Tibial artery (tissue), 4 donors: ENCODE measurements at regions not wholly inside any gene's neighbourhood (a gene's known extent, or its start where the extent isn't known, plus 50 kb on each side); places are given as distances from the start of the nearest gene placed in this dataset.
"Not testable (repeated sequence)": the region's sequence is repeated elsewhere in the genome, so short reads cannot be mapped to it uniquely, and the experiment has no call there.

ENCODE experiments used
- DNase-seq, 2 donors: peaks; one replicate each; pipeline ENCODE4 v3.0.0-alpha.2; 2019
- H3K27ac ChIP-seq, 2 donors: fragments of 200-600 bp; sonication (generic) in 1 of 2; 1 replicate in 1 of 2; 2 replicates in 1 of 2; pipeline ENCODE4 v1.5.1; 2018 to 2019; ENCODE audit warnings: mild to moderate bottlenecking in 1 of 2
- H3K27me3 ChIP-seq, 2 donors: fragments of 200-600 bp; sonication (generic) in 1 of 2; one replicate each; pipeline versions ENCODE4 v1.5.1 to v1.6.0; 2016 to 2019
- H3K36me3 ChIP-seq, 3 donors: fragments of 200-600 bp; sonication (generic) in 2 of 3; one replicate each; pipeline ENCODE4 v1.5.1; 2016 to 2019; ENCODE audit warnings: mild to moderate bottlenecking in 2 of 3
- H3K4me1 ChIP-seq, 4 donors: fragments of 200-600 bp; sonication (generic) in 2 of 4; 1 replicate in 3 of 4; 2 replicates in 1 of 4; pipeline ENCODE4 v1.5.1; 2016 to 2019
- H3K4me3 ChIP-seq, 2 donors: fragments of 200-600 bp; sonication (generic) in 1 of 2; 1 replicate in 1 of 2; 2 replicates in 1 of 2; pipeline ENCODE4 v1.5.1; 2018 to 2019; ENCODE audit warnings: mild to moderate bottlenecking in 2 of 2
- H3K9me3 ChIP-seq, 3 donors: fragments of 200-600 bp; sonication (generic) in 1 of 3; one replicate each; pipeline ENCODE4 v1.5.1; 2016 to 2019
- CTCF ChIP-seq, 2 experiments: fragments of 200-600 bp in 1 of 2; fragments of 450-650 bp in 1 of 2; IDR thresholded peaks; one replicate each; pipeline ENCODE4 v1.5.1; 2017 to 2019; ENCODE audit warnings: antibody characterized with exemption in 2 of 2, mild to moderate bottlenecking in 1 of 2, moderate library complexity in 1 of 2
- intact Hi-C: fragments of 100-400 bp; cut with DNase I; formaldehyde crosslinking; loops from one replicate; pipeline ENCODE4 v1.15.0; 2023; ENCODE audit warnings: low total_unique reads

DNA sequence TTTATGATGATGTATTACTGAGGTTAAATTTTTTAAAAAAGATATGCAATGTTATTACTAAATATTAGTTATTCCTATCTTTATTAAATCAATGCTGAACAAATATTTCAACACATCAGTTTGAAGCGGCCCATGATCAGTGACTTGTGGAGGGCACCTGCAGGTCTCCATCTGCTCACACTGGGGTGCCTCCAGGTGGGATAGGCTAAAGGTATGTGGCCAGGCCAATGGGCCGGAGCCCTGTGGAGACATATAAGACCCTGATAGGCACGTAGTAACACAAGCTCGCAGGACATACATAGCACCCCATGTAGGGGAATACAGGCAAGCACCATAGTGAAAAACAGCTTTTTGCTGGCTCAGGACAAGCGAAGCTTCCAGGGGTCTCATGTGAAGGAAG lies 469.8 kb downstream of the ZNF536 start:
- Histone ChIP-seq H3K4me3 (no peak overlapping the region), H3K27me3 (no peaks in the 10 kb centered on the region), H3K4me1 (no peaks in the 10 kb centered on the region), H3K9me3 (no peaks in the 10 kb centered on the region), H3K27ac (no peak overlapping the region), H3K36me3 (no peaks in the 10 kb centered on the region)
- DNase-seq = no peak
- TF ChIP-seq CTCF (IDR thresholded peaks at IDR 0.05) = no peak
- intact Hi-C loops = no loop called here

DNA sequence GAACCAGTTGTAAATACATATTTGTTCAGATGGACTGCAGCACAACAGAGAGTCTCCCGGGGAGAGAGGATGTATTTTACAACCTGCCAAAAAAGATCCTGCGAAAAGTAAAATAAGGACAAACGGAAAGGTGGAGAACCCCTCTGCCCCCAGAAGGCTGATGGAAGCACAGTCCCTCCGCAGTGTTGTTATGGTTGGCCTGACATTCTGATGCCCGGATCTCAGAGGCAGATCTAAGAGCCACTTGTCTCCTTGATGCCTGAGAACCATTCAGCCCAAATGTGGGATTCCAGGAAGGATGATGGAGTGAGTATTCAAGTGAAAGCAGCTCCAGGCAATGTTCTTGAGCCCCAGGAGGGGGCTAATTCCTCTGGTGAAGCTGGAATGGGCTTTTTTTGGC lies 458.7 kb downstream of the ZNF536 start:
- no peaks in the 10 kb centered on the region for H3K4me1 ChIP-seq
- H3K9me3 ChIP-seq = peaks cover 0 to 5% (median 0%) of the 10 kb centered on the region in 3 donors
- intact Hi-C loops = no loop called here
- H3K27me3 ChIP-seq = no peaks in the 10 kb centered on the region
- no peak overlapping the region for H3K27ac ChIP-seq
- no peak for TF ChIP-seq CTCF (IDR thresholded peaks at IDR 0.05)
- no peak for DNase-seq
- H3K36me3 ChIP-seq = no peaks in the 10 kb centered on the region
- no peak overlapping the region for H3K4me3 ChIP-seq

- H3K36me3 ChIP-seq, H3K27ac ChIP-seq, H3K27me3 ChIP-seq, intact Hi-C loops, DNase-seq, H3K4me1 ChIP-seq, H3K4me3 ChIP-seq, H3K9me3 ChIP-seq: not testable (repeated sequence)
Observed at GRCh38 chr19:30825505-30825904, 453.3 kb downstream of the ZNF536 start.

GRCh38 chr19:30824809-30825208 lies 452.6 kb downstream of the ZNF536 start:
- intact Hi-C loops = no loop called here
- no peaks in the 10 kb centered on the region for H3K36me3 ChIP-seq
- H3K27ac ChIP-seq = no peak overlapping the region
- TF ChIP-seq CTCF (IDR thresholded peaks at IDR 0.05) = no peak
- peaks cover 0 to 2% of the 10 kb centered on the region in 2 donors for H3K27me3 ChIP-seq
- no peak overlapping the region for H3K4me3 ChIP-seq
- H3K4me1 ChIP-seq = no peaks in the 10 kb centered on the region
- H3K9me3 ChIP-seq = peaks cover 0 to 5% (median 0%) of the 10 kb centered on the region in 3 donors
- no peak for DNase-seq

- no peaks in the 10 kb centered on the region for H3K36me3 ChIP-seq
- no peak for TF ChIP-seq CTCF (IDR thresholded peaks at IDR 0.05)
- no peak for DNase-seq
- peaks cover 0 to 2% of the 10 kb centered on the region in 2 donors for H3K27me3 ChIP-seq
- no peak overlapping the region for H3K4me3 ChIP-seq
- no peaks in the 10 kb centered on the region for H3K4me1 ChIP-seq
- H3K9me3 ChIP-seq = no peaks in the 10 kb centered on the region
- intact Hi-C loops = no loop called here
- no peak overlapping the region for H3K27ac ChIP-seq
Observed at GRCh38 chr19:30817965-30818567, 445.9 kb downstream of the ZNF536 start.

DNA sequence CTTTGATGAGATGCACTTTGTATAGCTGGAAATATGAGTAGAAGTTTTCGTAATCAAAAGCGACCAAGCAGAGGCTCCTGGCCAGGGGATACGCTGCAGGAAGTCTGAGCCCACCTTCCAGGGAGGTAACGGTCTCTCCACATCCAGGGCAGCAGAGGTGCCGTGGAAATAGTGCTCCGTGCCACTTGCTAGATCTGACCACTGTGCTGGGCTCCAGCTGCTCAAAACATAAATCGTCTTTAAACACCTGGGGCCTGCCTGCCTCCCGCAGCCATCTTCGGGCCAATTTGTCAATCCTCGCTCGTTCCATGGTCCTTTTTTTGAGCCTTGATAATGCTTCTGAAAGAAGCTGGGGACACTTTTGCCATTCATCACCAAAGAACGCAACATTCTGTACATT lies 445.0 kb downstream of the ZNF536 start:
- Histone ChIP-seq H3K27me3 (peaks cover 0 to 2% of the 10 kb centered on the region in 2 donors), H3K36me3 (no peaks in the 10 kb centered on the region), H3K4me1 (no peaks in the 10 kb centered on the region), H3K9me3 (no peaks in the 10 kb centered on the region), H3K27ac (no peak overlapping the region), H3K4me3 (no peak overlapping the region)
- TF ChIP-seq CTCF (IDR thresholded peaks at IDR 0.05) = no peak
- intact Hi-C loops = no loop called here
- no peak for DNase-seq
